MM.1S (cell line): ENCODE measurements at regions not wholly inside any gene's neighbourhood (a gene's known extent, or its start where the extent isn't known, plus 50 kb on each side); places are given as distances from the start of the nearest gene placed in this dataset.

ENCODE experiments used
- DNase-seq: peaks from one replicate; pipeline ENCODE4 v3.0.0-alpha.2; 2015
- H2AFZ ChIP-seq: fragments of 300-600 bp; sonication (generic); 2 replicates; pipeline ENCODE4 v1.6.0; 2016; ENCODE audit warnings: antibody characterized with exemption, low read length
- H3F3A ChIP-seq: fragments of 300-600 bp; sonication (generic); 2 replicates; pipeline ENCODE4 v1.6.1; 2016; ENCODE audit warnings: mild to moderate bottlenecking, antibody characterized with exemption, low read length, moderate library complexity, mixed read lengths; ENCODE audit not compliant: insufficient read depth
- H3K27ac ChIP-seq: fragments of 300-600 bp; sonication (generic); 2 replicates; pipeline ENCODE4 v1.5.1; 2016; ENCODE audit warnings: mild to moderate bottlenecking, low read length
- H3K27me3 ChIP-seq: fragments of 300-600 bp; sonication (generic); replicated peaks from 2 replicates; pipeline ENCODE4 v1.6.0; 2016; ENCODE audit warnings: low read length; ENCODE audit not compliant: insufficient read depth
- H3K36me3 ChIP-seq: fragments of 300-600 bp; sonication (generic); replicated peaks from 2 replicates; pipeline ENCODE4 v1.6.1; 2016; ENCODE audit warnings: mild to moderate bottlenecking, low read length, mixed read lengths; ENCODE audit not compliant: insufficient read depth
- H3K4me1 ChIP-seq: fragments of 300-600 bp; sonication (generic); 2 replicates; pipeline ENCODE4 v1.6.1; 2016; ENCODE audit warnings: low read length, mixed read lengths
- H3K4me2 ChIP-seq: fragments of 300-600 bp; sonication (generic); 2 replicates; pipeline ENCODE4 v1.6.0; 2016; ENCODE audit warnings: low read depth, low read length
- H3K4me3 ChIP-seq: fragments of 300-600 bp; sonication (generic); 2 replicates; pipeline ENCODE4 v1.5.1; 2016; ENCODE audit warnings: low read length, mixed read lengths
- H3K79me2 ChIP-seq: fragments of 300-600 bp; sonication (generic); 2 replicates; pipeline ENCODE4 v1.6.1; 2016; ENCODE audit warnings: mixed run types, low read length, mixed read lengths
- H3K9ac ChIP-seq: fragments of 300-600 bp; sonication (generic); 2 replicates; pipeline ENCODE4 v1.6.1; 2016; ENCODE audit warnings: low read length, mixed read lengths
- H3K9me2 ChIP-seq: fragments of 300-600 bp; sonication (generic); replicated peaks from 2 replicates; pipeline ENCODE4 v1.6.1; 2016; ENCODE audit warnings: mild to moderate bottlenecking, low read length, mixed read lengths; ENCODE audit not compliant: insufficient read depth
- H3K9me3 ChIP-seq: fragments of 300-600 bp; sonication (generic); replicated peaks from 2 replicates; pipeline ENCODE4 v1.6.1; 2016; ENCODE audit warnings: mild to moderate bottlenecking, low read length, mixed read lengths; ENCODE audit not compliant: insufficient read depth
- H4K20me1 ChIP-seq: fragments of 300-600 bp; sonication (generic); 2 replicates; pipeline ENCODE4 v1.6.1; 2016; ENCODE audit warnings: mild to moderate bottlenecking, low read length, moderate library complexity, mixed read lengths; ENCODE audit not compliant: insufficient read depth
- EZH2 ChIP-seq: fragments of 300-600 bp; sonication (generic); optimal IDR thresholded peaks from 2 replicates; pipeline ENCODE3; 2017; ENCODE audit warnings: low read depth, mild to moderate bottlenecking, antibody characterized with exemption, low read length, mixed read lengths
- EZH2phosphoT487 ChIP-seq: fragments of 300-600 bp; sonication (generic); IDR thresholded peaks from 2 replicates; pipeline ENCODE4 v1.6.1; 2018; ENCODE audit warnings: antibody characterized with exemption, low read length
- TF ChIP-seq, protein P1 (sequence below): fragments of 300-600 bp; sonication (generic); IDR thresholded peaks from 2 replicates; pipeline ENCODE4 v1.5.1; 2016; ENCODE audit warnings: antibody characterized with exemption, low read length, mixed read lengths

DNA sequence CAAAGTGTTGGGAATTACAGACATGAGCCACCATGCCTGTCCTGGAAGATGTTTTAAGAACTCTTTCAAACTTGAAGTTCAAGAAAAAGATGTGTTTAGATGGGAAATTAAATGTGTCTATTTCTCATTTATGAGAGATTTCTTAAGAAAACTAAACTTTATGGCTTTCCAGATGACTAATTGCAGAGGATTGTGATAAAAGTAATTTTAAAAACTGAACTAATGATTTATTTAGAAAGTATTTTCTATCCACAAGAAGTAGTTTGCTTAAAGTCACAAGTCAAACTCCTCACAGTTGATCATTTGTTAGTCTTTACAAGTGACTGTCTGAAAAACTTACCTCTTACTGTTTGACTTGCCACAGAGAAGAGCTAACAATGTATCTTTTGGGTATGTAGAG, 89.6 kb upstream of the SPRY2 start:
- Histone ChIP-seq H3F3A (no peaks in the 10 kb centered on the region), H3K27me3 (no peaks in the 10 kb centered on the region), H3K36me3 (no peaks in the 10 kb centered on the region), H3K79me2 (no peaks in the 10 kb centered on the region), H3K4me2 (no peak overlapping the region), H3K9me3 (no peaks in the 10 kb centered on the region), H4K20me1 (no peaks in the 10 kb centered on the region), H3K4me1 (no peaks in the 10 kb centered on the region), H2AFZ (no peak overlapping the region), H3K9ac (no peak overlapping the region), H3K4me3 (no peak overlapping the region), H3K9me2 (no peaks in the 10 kb centered on the region), H3K27ac (no peak overlapping the region)
- DNase-seq = no peak
- TF ChIP-seq, protein P1, sequence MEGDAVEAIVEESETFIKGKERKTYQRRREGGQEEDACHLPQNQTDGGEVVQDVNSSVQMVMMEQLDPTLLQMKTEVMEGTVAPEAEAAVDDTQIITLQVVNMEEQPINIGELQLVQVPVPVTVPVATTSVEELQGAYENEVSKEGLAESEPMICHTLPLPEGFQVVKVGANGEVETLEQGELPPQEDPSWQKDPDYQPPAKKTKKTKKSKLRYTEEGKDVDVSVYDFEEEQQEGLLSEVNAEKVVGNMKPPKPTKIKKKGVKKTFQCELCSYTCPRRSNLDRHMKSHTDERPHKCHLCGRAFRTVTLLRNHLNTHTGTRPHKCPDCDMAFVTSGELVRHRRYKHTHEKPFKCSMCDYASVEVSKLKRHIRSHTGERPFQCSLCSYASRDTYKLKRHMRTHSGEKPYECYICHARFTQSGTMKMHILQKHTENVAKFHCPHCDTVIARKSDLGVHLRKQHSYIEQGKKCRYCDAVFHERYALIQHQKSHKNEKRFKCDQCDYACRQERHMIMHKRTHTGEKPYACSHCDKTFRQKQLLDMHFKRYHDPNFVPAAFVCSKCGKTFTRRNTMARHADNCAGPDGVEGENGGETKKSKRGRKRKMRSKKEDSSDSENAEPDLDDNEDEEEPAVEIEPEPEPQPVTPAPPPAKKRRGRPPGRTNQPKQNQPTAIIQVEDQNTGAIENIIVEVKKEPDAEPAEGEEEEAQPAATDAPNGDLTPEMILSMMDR = no peak
- TF ChIP-seq EZH2 = no peak
- no peak for TF ChIP-seq EZH2phosphoT487

DNA sequence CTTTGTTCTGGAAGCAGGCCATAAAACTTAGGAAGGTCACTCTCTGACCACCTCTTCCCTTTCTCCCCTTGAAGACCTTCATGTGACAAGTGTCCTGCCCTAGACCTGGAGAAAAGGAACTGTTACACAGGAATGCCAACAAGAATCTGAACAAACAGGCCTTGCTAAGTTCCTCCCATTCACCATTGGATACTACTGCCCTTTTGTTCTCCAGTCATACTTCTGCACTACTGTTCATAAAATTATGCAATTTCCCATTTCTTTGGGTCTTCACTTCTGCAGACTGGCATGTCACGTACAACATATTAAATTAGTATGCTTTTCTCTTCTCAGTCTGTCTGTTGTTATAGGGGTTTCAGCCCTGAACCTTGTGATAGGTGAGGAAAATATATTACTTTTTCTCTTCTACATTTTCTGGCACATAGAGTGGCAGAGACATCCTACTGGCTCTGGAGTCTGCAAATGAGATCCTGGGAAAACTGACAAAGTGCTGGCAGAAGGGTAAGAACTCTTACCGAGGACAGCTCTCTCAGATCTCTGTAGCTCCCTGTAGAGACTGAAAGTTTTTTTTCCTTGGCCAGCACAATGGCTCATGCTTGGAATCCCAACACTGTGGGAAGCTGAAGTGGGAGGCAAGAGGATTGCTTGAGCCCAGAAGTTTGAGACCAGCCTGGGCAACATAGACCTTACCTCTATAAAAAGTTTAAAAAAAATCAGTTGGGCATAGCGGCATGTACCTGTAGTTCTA, 87.6 kb upstream of the SPRY2 start:
- Histone ChIP-seq H3K9me2 (no peaks in the 10 kb centered on the region), H3K27me3 (no peaks in the 10 kb centered on the region), H3K9ac (no peak overlapping the region), H3F3A (no peaks in the 10 kb centered on the region), H3K36me3 (no peaks in the 10 kb centered on the region), H3K4me1 (no peaks in the 10 kb centered on the region), H3K4me3 (no peak overlapping the region), H4K20me1 (no peaks in the 10 kb centered on the region), H3K9me3 (no peaks in the 10 kb centered on the region), H3K4me2 (no peak overlapping the region), H3K79me2 (no peaks in the 10 kb centered on the region), H3K27ac (no peak overlapping the region), H2AFZ (no peak overlapping the region)
- TF ChIP-seq EZH2phosphoT487 (no peak), EZH2 (no peak)
- TF ChIP-seq, protein P1 = no peak
- no peak for DNase-seq

DNA sequence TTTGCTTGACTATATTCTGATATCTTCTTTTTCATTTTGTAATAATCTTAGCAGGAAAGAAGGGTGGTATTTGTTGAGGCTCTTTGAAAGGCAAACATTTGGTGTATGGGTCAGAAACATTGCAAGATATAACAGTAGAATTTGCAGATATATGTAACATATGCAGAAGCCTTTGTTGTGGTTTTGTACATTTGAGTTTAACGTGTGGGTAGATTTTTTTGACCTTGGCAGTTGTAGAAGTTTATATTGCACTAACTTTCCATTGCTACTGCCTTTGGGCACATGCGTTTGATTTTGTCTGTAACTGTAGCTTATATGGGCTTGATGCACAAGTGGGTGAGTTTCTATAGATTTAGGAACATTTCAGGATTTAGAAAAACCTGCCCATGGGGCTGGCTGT, 78.5 kb upstream of the SPRY2 start:
- no peaks in the 10 kb centered on the region for H4K20me1 ChIP-seq
- H3K79me2 ChIP-seq = no peaks in the 10 kb centered on the region
- H3K9ac ChIP-seq = no peak overlapping the region
- H3F3A ChIP-seq = no peaks in the 10 kb centered on the region
- H3K27ac ChIP-seq = no peak overlapping the region
- TF ChIP-seq EZH2phosphoT487 = no peak
- TF ChIP-seq, protein P1 = no peak
- TF ChIP-seq EZH2 = no peak
- H3K9me3 ChIP-seq = no peaks in the 10 kb centered on the region
- no peaks in the 10 kb centered on the region for H3K9me2 ChIP-seq
- no peak overlapping the region for H2AFZ ChIP-seq
- DNase-seq = no peak
- H3K4me2 ChIP-seq = no peak overlapping the region
- no peaks in the 10 kb centered on the region for H3K4me1 ChIP-seq
- no peaks in the 10 kb centered on the region for H3K36me3 ChIP-seq
- no peaks in the 10 kb centered on the region for H3K27me3 ChIP-seq
- no peak overlapping the region for H3K4me3 ChIP-seq
